HG02759 (cell line): ENCODE measurements at regions not wholly inside any gene's neighbourhood (a gene's known extent, or its start where the extent isn't known, plus 50 kb on each side); places are given as distances from the start of the nearest gene placed in this dataset.
A peak's percentile ranks its signal among the peaks of the same experiment; 100 is the strongest.
"Not testable (repeated sequence)": the region's sequence is repeated elsewhere in the genome, so short reads cannot be mapped to it uniquely, and the experiment has no call there.

Source experiments
- ATAC-seq: cut with Tn5 transposase; IDR thresholded peaks from one replicate; pipeline ENCODE4 v1.9.1; 2021; ENCODE audit warnings: mild to moderate bottlenecking, moderate library complexity; ENCODE audit not compliant: unreplicated experiment

- ATAC-seq = peak; percentile 100
Measured at GRCh38 chr9:41273549-41274267, 84.6 kb upstream of the ZNG1F start.

- ATAC-seq = peak; percentile 28
Measured at GRCh38 chr9:41272879-41273548, 83.9 kb upstream of the ZNG1F start.

DNA sequence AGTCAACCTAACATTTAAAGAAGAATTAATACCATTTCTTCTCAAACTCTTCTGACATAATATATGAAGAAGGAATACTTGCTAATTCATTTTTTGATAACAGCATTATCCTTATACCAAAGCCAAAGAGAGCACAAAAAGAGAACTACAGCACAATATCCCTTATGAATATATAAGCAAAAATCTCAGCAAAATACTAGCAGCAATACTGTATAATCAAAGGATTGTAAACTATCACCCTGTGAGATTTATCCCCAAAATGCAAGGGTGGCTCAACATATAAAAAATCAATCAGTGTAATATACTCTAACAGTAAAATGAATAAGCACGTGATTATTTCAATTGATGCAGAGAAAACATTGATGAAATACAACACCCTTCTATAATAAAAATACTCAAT lies 81.9 kb upstream of the ZNG1F start:
- ATAC-seq = not testable (repeated sequence)

DNA sequence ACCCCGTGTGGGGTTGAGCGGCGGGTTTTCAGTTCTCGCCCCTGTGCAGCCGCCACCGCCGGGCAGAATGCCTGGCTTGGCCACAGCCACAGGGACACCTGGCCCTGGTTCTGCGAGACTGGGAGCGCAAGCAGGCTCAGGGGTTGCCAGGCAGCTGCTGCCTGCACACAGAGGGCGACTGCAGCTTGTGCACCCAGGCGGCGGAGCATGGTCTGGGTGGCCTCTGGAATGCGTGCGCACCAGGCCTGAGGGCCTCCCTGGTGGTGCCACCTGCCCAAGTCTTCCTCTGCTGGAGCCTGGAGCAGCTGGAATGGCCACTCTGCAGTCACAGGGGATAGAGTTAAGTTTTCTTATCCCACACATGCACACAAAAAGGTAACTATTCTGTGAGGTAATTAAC lies 80.4 kb upstream of the ZNG1F start:
- not testable (repeated sequence) for ATAC-seq

DNA sequence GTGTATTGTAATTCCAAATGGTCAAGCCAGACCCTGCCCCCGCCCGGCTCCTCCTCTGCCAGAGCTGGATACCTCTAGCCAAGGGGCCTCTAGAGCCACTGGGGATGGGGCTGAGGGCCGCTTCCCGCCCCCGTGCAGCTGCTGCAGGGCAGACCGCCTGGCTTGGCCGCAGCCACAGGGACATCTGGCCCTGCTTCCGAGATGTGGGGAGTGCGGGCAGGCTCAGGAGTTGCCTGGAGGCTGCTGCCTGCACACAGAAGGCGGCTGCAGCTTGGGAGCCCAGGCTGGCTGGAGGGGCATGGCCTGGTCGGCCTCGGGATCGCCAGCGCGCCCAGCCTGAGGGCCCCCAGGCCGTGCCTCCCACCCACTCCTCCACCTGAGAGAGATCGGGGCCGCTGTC lies 79.9 kb upstream of the ZNG1F start:
- ATAC-seq = not testable (repeated sequence)

GRCh38 chr9:41266602-41267001 lies 77.5 kb upstream of the ZNG1F start:
- ATAC-seq = not testable (repeated sequence)

- not testable (repeated sequence) for ATAC-seq
Measured at GRCh38 chr9:41266000-41266399, 76.9 kb upstream of the ZNG1F start.

DNA sequence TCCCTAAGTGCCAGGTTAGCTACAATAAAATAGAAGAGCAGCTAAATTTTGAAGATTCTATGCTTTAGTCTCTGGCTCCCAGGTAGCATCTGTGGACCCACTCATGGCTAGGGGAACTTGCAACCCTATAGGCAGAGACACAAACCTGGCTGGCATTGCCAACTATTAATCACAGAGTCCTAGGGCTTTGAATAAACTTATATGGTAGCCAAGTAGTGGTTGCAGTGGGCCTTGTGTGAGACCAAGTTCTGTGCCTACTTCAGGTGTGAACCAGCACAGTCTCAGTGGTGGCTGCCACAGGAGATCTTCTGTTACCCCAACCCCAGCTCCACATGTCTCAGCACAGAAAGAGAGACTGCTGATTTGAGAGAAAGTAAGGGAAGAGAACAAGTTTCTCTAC lies 62.9 kb upstream of the ZNG1F start:
- ATAC-seq = not testable (repeated sequence)

DNA sequence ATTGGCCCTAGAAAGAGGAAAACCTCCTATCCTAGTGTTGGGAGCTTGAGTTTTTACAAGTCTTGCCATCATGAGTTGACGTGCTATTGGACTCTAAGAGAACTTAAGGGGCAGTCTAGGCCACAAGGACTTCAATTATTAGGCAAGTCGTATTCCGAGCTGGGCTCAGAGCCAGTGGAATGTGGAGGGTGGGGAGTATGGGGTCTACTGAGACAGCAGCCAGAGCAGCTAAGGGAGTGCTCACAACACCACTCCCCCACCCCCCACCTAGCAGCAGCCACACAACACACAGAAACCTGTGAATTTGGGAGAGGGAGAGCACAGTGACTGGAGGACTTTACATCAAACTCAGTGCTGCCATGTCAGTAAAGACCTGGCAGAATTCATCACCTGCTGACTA lies 62.0 kb upstream of the ZNG1F start:
- not testable (repeated sequence) for ATAC-seq

GRCh38 chr9:41246702-41247101 lies 57.6 kb upstream of the ZNG1F start:
- ATAC-seq = not testable (repeated sequence)
